ENCODE measurements at regions not wholly inside any gene's neighbourhood (a gene's known extent, or its start where the extent isn't known, plus 50 kb on each side); places are given as distances from the start of the nearest gene placed in this dataset.

DNA sequence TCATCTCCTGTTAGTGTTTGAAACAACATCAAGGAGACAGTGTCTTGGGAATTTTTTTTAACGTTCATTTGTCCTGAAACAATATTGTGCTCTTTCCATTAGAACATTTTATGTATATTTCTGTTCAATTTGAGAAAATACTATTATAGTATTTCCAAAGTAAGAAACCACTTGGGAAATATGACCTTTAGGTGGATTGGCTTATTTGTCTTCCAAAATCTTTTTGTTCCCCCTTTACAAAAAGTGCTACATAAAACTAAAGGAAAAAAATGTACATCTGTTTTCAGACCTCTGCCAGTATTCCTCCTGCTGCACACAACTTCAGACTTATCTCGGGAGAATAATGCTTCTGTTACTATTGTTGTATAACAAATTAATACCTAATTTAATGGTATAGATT lies 165.9 kb upstream of the AGTR1 start:
- no peaks in the 10 kb centered on the region for H3K27me3 ChIP-seq
- intact Hi-C loops (cut with DNase I; ENCODE audit: low total_unique reads), result no loop called here
- no peaks in the 10 kb centered on the region for H3K36me3 ChIP-seq
- no peak overlapping the region for H3K27ac ChIP-seq
- H3K4me1 ChIP-seq, result no peaks in the 10 kb centered on the region
- no peak for DNase-seq (ENCODE audit: low spot score in 2 of 2)
- TF ChIP-seq POLR2AphosphoS5 (IDR thresholded peaks at IDR 0.05) (no peak), POLR2A (IDR thresholded peaks at IDR 0.05) (no peak)
- TF ChIP-seq, protein P1, sequence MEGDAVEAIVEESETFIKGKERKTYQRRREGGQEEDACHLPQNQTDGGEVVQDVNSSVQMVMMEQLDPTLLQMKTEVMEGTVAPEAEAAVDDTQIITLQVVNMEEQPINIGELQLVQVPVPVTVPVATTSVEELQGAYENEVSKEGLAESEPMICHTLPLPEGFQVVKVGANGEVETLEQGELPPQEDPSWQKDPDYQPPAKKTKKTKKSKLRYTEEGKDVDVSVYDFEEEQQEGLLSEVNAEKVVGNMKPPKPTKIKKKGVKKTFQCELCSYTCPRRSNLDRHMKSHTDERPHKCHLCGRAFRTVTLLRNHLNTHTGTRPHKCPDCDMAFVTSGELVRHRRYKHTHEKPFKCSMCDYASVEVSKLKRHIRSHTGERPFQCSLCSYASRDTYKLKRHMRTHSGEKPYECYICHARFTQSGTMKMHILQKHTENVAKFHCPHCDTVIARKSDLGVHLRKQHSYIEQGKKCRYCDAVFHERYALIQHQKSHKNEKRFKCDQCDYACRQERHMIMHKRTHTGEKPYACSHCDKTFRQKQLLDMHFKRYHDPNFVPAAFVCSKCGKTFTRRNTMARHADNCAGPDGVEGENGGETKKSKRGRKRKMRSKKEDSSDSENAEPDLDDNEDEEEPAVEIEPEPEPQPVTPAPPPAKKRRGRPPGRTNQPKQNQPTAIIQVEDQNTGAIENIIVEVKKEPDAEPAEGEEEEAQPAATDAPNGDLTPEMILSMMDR (IDR thresholded peaks at IDR 0.05), result no peak
- H3K9me3 ChIP-seq, result peaks cover 3 to 6% of the 10 kb centered on the region in 2 donors
- H3K4me3 ChIP-seq, result no peak overlapping the region

DNA sequence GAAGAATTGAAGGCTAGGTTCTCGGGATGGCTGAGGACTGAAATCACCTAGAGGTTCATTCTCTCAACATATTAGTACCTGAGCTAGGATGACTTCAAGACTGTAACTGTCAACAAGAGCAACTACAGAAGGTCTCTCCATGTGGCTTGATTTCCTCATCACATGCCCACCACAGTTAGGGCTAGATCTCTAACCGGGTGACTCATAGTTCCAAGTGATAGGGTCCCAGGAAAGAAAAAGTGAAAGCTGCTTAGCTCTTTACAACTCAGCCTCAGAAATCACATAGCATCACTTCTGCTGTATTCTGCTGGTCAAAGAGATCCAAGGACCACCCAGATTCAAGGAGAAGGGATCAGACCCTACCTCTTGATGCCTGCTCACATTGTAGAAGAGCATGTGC lies 165.4 kb upstream of the AGTR1 start:
- H3K27ac ChIP-seq, result no peak overlapping the region
- TF ChIP-seq, protein P1 (IDR thresholded peaks at IDR 0.05), result no peak
- TF ChIP-seq POLR2AphosphoS5 (IDR thresholded peaks at IDR 0.05) (no peak), POLR2A (IDR thresholded peaks at IDR 0.05) (no peak)

GRCh38 chr3:148532774-148533173 lies 164.9 kb upstream of the AGTR1 start:
- Histone ChIP-seq H3K36me3 (no peaks in the 10 kb centered on the region), H3K27ac (no peak overlapping the region), H3K4me1 (no peaks in the 10 kb centered on the region), H3K9me3 (no peaks in the 10 kb centered on the region), H3K4me3 (no peak overlapping the region), H3K27me3 (no peaks in the 10 kb centered on the region)
- intact Hi-C loops (cut with DNase I; ENCODE audit: low total_unique reads), result no loop called here
- DNase-seq (ENCODE audit: low spot score in 2 of 2), result no peak
- TF ChIP-seq POLR2AphosphoS5 (IDR thresholded peaks at IDR 0.05), result no peak
- TF ChIP-seq, protein P1 (IDR thresholded peaks at IDR 0.05), result no peak
- TF ChIP-seq POLR2A (IDR thresholded peaks at IDR 0.05), result no peak

More for the DNA sequence above, 165.4 kb upstream of the AGTR1 start:
- H3K9me3 ChIP-seq, result peaks cover 2 to 3% of the 10 kb centered on the region in 2 donors
- no peak overlapping the region for H3K4me3 ChIP-seq
- DNase-seq (ENCODE audit: low spot score in 2 of 2), result no peak
- intact Hi-C loops (cut with DNase I; ENCODE audit: low total_unique reads), result no loop called here
- no peaks in the 10 kb centered on the region for H3K36me3 ChIP-seq
- H3K27me3 ChIP-seq, result no peaks in the 10 kb centered on the region
- no peaks in the 10 kb centered on the region for H3K4me1 ChIP-seq

DNA sequence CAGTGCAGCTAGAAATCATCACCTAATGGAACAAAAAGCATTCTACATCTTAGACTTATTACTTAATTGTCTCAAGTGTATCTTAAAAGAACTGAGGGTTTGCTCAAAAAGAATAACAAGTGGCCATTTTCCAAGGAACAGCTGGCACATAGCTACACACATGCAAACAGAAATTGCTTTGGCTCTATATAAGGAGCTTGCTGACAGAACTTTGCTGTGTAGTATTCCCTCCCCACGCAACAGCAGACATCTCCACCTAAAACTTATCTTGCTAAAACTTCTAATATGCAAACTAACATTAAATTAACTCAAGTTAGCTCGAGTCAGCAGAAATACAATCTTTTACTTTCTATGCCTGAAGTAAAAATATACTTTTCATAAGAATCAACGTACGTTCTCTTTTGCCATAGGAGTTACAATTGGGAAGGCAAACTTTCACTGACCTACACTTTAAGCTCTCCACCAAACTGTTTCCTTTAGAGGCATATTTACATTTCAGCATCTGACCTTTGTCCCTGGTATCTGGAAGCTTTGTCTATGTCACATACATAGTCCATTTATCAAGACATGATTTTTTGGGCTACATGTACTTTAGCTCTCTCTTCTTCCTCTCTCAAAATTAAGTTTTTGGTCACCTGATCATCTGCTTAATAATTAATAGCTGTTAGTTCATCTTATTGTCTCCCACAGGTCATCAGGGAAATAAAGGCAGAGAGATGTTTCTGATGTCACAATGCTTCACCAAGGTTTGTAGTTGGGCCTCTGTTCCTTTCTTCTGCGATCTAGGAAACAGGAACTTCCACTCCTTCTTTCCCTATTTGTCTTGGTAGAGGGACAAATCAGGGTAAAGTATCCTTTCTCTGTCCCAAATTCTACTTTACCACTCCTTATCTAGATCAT lies 163.4 kb upstream of the AGTR1 start:
- DNase-seq (ENCODE audit: low spot score in 2 of 2), result no peak
- H3K36me3 ChIP-seq, result no peaks in the 10 kb centered on the region
- H3K4me3 ChIP-seq, result no peak overlapping the region
- intact Hi-C loops (cut with DNase I; ENCODE audit: low total_unique reads), result no loop called here
- H3K27ac ChIP-seq, result no peak overlapping the region
- no peaks in the 10 kb centered on the region for H3K9me3 ChIP-seq
- TF ChIP-seq, protein P1 (IDR thresholded peaks at IDR 0.05), result no peak
- no peaks in the 10 kb centered on the region for H3K27me3 ChIP-seq
- no peaks in the 10 kb centered on the region for H3K4me1 ChIP-seq

DNA sequence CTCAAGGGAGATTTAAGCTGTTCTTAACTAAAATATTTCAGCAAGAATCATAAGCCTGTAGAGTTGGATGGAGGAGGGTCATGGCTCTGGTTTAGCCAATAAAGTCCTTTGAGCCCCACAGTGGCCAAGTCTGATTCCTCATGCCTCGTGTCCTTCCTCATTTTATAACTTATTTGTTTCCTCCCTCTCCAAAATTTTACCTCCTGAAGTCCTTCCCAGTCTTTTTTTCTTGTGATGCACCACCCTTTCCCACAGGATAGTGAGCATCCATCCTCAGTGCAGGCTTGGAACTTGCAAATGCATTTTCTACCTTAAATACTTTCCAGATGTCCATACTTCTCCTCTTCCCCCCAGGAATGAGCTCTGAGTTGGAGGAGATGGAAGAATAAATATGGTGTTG lies 162.7 kb upstream of the AGTR1 start:
- TF ChIP-seq, protein P1 (IDR thresholded peaks at IDR 0.05), result no peak
- TF ChIP-seq POLR2A (IDR thresholded peaks at IDR 0.05) (no peak), POLR2AphosphoS5 (IDR thresholded peaks at IDR 0.05) (no peak)
- Histone ChIP-seq H3K9me3 (no peaks in the 10 kb centered on the region), H3K36me3 (no peaks in the 10 kb centered on the region), H3K27me3 (no peaks in the 10 kb centered on the region), H3K4me1 (no peaks in the 10 kb centered on the region), H3K27ac (no peak overlapping the region), H3K4me3 (no peak overlapping the region)
- intact Hi-C loops (cut with DNase I; ENCODE audit: low total_unique reads), result no loop called here
- DNase-seq (ENCODE audit: low spot score in 2 of 2), result no peak

All from breast epithelium (tissue), 4 donors.